Tibial nerve (tissue), 4 donors: ENCODE measurements at regions not wholly inside any gene's neighbourhood (a gene's known extent, or its start where the extent isn't known, plus 50 kb on each side); places are given as distances from the start of the nearest gene placed in this dataset.

ENCODE experiments used
- CTCF ChIP-seq, 5 experiments: fragments of 200-600 bp in 3 of 5; fragments of 450-650 bp in 2 of 5; sonication (generic) in 3 of 5; IDR thresholded peaks; one replicate each; pipeline ENCODE4 v1.5.1; 2016 to 2019; ENCODE audit warnings: antibody characterized with exemption in 5 of 5, mild to moderate bottlenecking in 3 of 5, moderate library complexity in 2 of 5
- EP300 ChIP-seq, 2 donors: sonication (generic); formaldehyde crosslinking; IDR thresholded peaks; one replicate each; pipeline ENCODE4 v1.6.1; 2017; ENCODE audit warnings: antibody characterized with exemption in 2 of 2, mild to moderate bottlenecking in 1 of 2
- POLR2A ChIP-seq, 2 donors: fragments of 450-650 bp; IDR thresholded peaks; one replicate each; pipeline ENCODE4 v1.6.1; 2017; ENCODE audit warnings: antibody characterized with exemption in 2 of 2, mild to moderate bottlenecking in 2 of 2, moderate library complexity in 2 of 2

DNA sequence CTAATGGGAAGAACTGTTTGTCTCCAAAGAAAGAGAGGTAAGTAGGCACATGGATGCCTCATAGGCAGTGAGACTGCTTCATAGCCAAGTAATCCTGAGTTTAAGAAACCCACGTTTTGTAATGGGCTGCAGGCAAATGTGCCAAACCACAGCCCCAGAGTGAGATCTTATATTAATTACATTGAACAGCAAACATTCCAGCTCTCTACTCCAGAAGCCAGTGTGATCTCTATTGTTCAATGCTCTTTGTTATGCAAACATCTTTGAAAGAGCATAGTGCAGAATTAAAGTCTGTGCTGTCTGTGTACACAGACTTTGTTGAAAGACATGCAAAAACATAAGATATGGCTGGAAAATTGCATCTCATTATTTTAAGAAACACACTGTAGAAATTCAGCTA lies 720.8 kb upstream of the REG3G start:
- TF ChIP-seq POLR2A (IDR thresholded peaks at IDR 0.05) (no peak), CTCF (IDR thresholded peaks at IDR 0.05) (no peak), EP300 (IDR thresholded peaks at IDR 0.05) (no peak)
